ENCODE measurements at regions not wholly inside any gene's neighbourhood (a gene's known extent, or its start where the extent isn't known, plus 50 kb on each side); places are given as distances from the start of the nearest gene placed in this dataset.

- TF ChIP-seq, protein P1, sequence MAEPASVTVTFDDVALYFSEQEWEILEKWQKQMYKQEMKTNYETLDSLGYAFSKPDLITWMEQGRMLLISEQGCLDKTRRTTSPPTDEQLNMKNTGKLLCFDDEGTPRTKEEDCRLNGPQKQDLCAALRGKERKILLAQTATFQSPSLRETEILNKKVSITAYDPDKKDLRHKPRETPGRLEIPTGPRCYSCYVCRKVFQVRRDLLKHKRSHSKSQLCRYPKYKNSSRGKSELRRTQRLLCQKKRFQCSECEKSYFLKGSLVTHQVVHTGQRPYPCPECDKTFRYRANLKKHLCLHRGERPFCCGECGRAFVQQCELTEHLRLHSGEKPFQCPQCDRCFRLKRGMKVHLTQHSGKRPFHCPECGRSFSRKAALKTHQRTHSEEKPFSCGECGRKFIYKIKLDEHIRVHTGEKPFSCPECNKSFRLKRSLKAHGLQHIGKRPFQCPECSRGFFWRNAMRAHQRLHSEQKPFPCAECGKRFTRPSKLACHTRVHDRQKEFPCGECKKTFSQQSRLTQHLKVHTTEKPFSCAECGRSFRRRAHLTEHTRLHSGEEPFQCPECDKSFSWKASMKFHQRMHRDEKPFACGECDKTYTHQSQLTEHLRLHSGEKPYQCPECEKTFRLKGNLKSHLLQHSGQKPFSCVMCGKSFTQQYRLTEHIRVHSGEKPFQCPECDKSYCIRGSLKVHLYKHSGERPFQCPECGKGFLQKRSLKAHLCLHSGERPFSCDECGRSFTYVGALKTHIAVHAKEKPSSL (CRISPR knock-in tag; conservative IDR thresholded peaks at IDR 0.05): no peak
- TF ChIP-seq, protein P2, sequence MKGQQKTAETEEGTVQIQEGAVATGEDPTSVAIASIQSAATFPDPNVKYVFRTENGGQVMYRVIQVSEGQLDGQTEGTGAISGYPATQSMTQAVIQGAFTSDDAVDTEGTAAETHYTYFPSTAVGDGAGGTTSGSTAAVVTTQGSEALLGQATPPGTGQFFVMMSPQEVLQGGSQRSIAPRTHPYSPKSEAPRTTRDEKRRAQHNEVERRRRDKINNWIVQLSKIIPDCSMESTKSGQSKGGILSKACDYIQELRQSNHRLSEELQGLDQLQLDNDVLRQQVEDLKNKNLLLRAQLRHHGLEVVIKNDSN (CRISPR knock-in tag; IDR thresholded peaks at IDR 0.05): no peak
- TF ChIP-seq ZNF232 (CRISPR knock-in tag; IDR thresholded peaks at IDR 0.05) (no peak), MYBL2 (CRISPR knock-in tag; IDR thresholded peaks at IDR 0.05) (no peak), PRRX2 (CRISPR knock-in tag; IDR thresholded peaks at IDR 0.05) (no peak)
- TF ChIP-seq, protein P3, sequence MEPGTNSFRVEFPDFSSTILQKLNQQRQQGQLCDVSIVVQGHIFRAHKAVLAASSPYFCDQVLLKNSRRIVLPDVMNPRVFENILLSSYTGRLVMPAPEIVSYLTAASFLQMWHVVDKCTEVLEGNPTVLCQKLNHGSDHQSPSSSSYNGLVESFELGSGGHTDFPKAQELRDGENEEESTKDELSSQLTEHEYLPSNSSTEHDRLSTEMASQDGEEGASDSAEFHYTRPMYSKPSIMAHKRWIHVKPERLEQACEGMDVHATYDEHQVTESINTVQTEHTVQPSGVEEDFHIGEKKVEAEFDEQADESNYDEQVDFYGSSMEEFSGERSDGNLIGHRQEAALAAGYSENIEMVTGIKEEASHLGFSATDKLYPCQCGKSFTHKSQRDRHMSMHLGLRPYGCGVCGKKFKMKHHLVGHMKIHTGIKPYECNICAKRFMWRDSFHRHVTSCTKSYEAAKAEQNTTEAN (CRISPR knock-in tag; IDR thresholded peaks at IDR 0.05): no peak
Observed at GRCh38 chr12:42812086-42812485, 222.5 kb upstream of the PRICKLE1 start (continued).

DNA sequence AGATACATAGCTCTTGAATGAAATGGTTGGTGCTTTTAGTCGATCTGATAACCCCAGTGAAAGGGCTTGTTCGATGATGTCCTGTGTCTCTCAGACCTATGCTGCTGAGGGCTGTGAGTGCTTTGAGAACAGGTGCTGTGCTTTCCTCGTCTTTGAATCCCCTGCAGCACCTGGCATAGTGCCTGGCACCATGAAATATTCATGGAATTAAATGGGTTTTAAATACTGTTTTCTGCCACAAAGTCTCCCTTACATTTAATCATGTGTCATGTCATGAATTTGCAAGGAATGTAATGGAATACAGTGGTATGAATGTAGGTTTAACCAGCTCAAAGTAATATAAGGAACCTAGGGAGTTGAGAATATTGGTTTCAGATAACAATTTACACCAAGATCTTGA lies 220.5 kb upstream of the PRICKLE1 start:
- no peak for ATAC-seq
- Mint-ChIP-seq H3K36me3 (no peaks in the 10 kb centered on the region), H3K4me3 (no peak overlapping the region), H3K27me3 (ENCODE audit: low read depth) (peaks cover 1% of the 10 kb centered on the region; the same call in 1 of the 2 replicates), H3K27ac (no peak overlapping the region), H3K4me1 (peaks cover 18% of the 10 kb centered on the region), H3K9me3 (0 out of 2 replicates have a peak, but pooled peaks cover 3% of the 10 kb centered on the region)
- ChIA-PET CTCF (no interaction called here), POLR2A (no interaction called here)
- TF ChIP-seq, protein P4, sequence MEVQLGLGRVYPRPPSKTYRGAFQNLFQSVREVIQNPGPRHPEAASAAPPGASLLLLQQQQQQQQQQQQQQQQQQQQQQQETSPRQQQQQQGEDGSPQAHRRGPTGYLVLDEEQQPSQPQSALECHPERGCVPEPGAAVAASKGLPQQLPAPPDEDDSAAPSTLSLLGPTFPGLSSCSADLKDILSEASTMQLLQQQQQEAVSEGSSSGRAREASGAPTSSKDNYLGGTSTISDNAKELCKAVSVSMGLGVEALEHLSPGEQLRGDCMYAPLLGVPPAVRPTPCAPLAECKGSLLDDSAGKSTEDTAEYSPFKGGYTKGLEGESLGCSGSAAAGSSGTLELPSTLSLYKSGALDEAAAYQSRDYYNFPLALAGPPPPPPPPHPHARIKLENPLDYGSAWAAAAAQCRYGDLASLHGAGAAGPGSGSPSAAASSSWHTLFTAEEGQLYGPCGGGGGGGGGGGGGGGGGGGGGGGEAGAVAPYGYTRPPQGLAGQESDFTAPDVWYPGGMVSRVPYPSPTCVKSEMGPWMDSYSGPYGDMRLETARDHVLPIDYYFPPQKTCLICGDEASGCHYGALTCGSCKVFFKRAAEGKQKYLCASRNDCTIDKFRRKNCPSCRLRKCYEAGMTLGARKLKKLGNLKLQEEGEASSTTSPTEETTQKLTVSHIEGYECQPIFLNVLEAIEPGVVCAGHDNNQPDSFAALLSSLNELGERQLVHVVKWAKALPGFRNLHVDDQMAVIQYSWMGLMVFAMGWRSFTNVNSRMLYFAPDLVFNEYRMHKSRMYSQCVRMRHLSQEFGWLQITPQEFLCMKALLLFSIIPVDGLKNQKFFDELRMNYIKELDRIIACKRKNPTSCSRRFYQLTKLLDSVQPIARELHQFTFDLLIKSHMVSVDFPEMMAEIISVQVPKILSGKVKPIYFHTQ (CRISPR knock-in tag; IDR thresholded peaks at IDR 0.05): no peak
- no peak for TF ChIP-seq FOXK1 (CRISPR knock-in tag; IDR thresholded peaks at IDR 0.05)
- TF ChIP-seq RORB (CRISPR knock-in tag; IDR thresholded peaks at IDR 0.05): no peak
- TF ChIP-seq USF2 (CRISPR knock-in tag; IDR thresholded peaks at IDR 0.05): no peak
- TF ChIP-seq ATF6 (CRISPR knock-in tag; IDR thresholded peaks at IDR 0.05): no peak
- no peak for TF ChIP-seq ZNF423 (CRISPR knock-in tag; IDR thresholded peaks at IDR 0.05)
- no peak for TF ChIP-seq PRDM15 (CRISPR knock-in tag; IDR thresholded peaks at IDR 0.05)
- TF ChIP-seq JUN (CRISPR knock-in tag; IDR thresholded peaks at IDR 0.05): no peak
- no peak for TF ChIP-seq MAX (CRISPR knock-in tag; IDR thresholded peaks at IDR 0.05)
- TF ChIP-seq, protein P5, sequence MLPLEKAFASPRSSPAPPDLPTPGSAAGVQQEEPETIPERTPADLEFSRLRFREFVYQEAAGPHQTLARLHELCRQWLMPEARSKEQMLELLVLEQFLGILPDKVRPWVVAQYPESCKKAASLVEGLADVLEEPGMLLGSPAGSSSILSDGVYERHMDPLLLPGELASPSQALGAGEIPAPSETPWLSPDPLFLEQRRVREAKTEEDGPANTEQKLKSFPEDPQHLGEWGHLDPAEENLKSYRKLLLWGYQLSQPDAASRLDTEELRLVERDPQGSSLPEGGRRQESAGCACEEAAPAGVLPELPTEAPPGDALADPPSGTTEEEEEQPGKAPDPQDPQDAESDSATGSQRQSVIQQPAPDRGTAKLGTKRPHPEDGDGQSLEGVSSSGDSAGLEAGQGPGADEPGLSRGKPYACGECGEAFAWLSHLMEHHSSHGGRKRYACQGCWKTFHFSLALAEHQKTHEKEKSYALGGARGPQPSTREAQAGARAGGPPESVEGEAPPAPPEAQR (CRISPR knock-in tag; IDR thresholded peaks at IDR 0.05): no peak
- DNase-seq (ENCODE audit: low spot score): no peak

Data from WTC11 (cell line).